H1 (cell line): ENCODE measurements at regions not wholly inside any gene's neighbourhood (a gene's known extent, or its start where the extent isn't known, plus 50 kb on each side); places are given as distances from the start of the nearest gene placed in this dataset.

ENCODE experiments used
- CTCF ChIA-PET: fragments of 300-600 bp; sonication (Branson Sonifier 250); formaldehyde crosslinking; loops from one replicate; lab custom pipeline; 2021; ENCODE audit not compliant: partially characterized antibody; lab: Charles Lee
- POLR2A ChIA-PET: fragments of 300-600 bp; sonication (Branson Sonifier 250); formaldehyde crosslinking; loops from one replicate; lab custom pipeline; 2021; ENCODE audit warnings: inconsistent platforms; ENCODE audit not compliant: partially characterized antibody; lab: Charles Lee
- DNase-seq, 2 experiments: peaks; one replicate each; pipeline versions ENCODE4 v3.0.0 to v3.0.0-alpha.2; 2010 to 2022; ENCODE audit warnings: low spot score in 2 of 2, low read depth in 1 of 2, mixed read lengths in 1 of 2
- FAIRE-seq: peaks from 2 replicates; lab custom pipeline; 2011; peaks lifted over from hg19 to GRCh38; lab: Jason Lieb, UNC
- H2AFZ ChIP-seq: 2 replicates; pipeline ENCODE4 v1.8.1; 2012; ENCODE audit warnings: low read length, inconsistent platforms
- H2AK5ac ChIP-seq: 2 replicates; pipeline ENCODE4 v1.6.1; 2013; ENCODE audit warnings: low read depth, low read length
- H2BK120ac ChIP-seq: replicated peaks from 2 replicates; pipeline ENCODE3; 2013; ENCODE audit warnings: low read depth, low read length, inconsistent platforms
- H2BK12ac ChIP-seq: 2 replicates; pipeline ENCODE4 v1.6.1; 2013; ENCODE audit warnings: low read depth, low read length
- H2BK15ac ChIP-seq: 2 replicates; pipeline ENCODE4 v1.6.1; 2013; ENCODE audit warnings: low read length
- H2BK20ac ChIP-seq: 2 replicates; pipeline ENCODE4 v1.6.1; 2013; ENCODE audit warnings: low read length
- H2BK5ac ChIP-seq: 2 replicates; pipeline ENCODE4 v1.6.1; 2013; ENCODE audit warnings: low read depth, low read length
- H3K14ac ChIP-seq: 2 replicates; pipeline ENCODE4 v1.6.1; 2013; ENCODE audit warnings: inconsistent platforms; ENCODE audit not compliant: insufficient read length
- H3K18ac ChIP-seq: 2 replicates; pipeline ENCODE4 v1.6.1; 2013; ENCODE audit warnings: low read length; ENCODE audit errors: extremely low read depth
- H3K23ac ChIP-seq: 2 replicates; pipeline ENCODE4 v1.6.1; 2013; ENCODE audit warnings: inconsistent platforms; ENCODE audit not compliant: insufficient read length
- H3K23me2 ChIP-seq: 2 replicates; pipeline ENCODE4 v1.6.1; 2013; ENCODE audit warnings: low read depth, low read length
- H3K27ac ChIP-seq: 2 replicates; pipeline ENCODE4 v1.6.1; 2011; ENCODE audit warnings: low read depth, low read length, inconsistent platforms
- H3K27me3 ChIP-seq, 4 experiments: replicated peaks in 1 of 4; 1 replicate in 1 of 4; 2 replicates in 3 of 4; pipeline versions ENCODE4 v1.6.1 to v1.8.1; 2011 to 2013; ENCODE audit warnings: low read length in 3 of 4, mild to moderate bottlenecking in 3 of 4, inconsistent platforms in 2 of 4, mixed read lengths in 2 of 4, moderate library complexity in 1 of 4; ENCODE audit not compliant: control insufficient read depth in 3 of 4, insufficient read depth in 3 of 4; ENCODE audit errors: extremely low read depth in 1 of 4
- H3K36me3 ChIP-seq, 4 experiments: 2 replicates each; pipeline versions ENCODE4 v1.6.1 to v1.8.1; 2011 to 2013; ENCODE audit warnings: mild to moderate bottlenecking in 4 of 4, low read length in 3 of 4, moderate library complexity in 2 of 4, control low read depth in 1 of 4, inconsistent platforms in 1 of 4; ENCODE audit not compliant: insufficient read depth in 4 of 4, control insufficient read depth in 2 of 4
- H3K4ac ChIP-seq: replicated peaks from 2 replicates; pipeline ENCODE3; 2013; ENCODE audit warnings: low read length, low read depth, mixed read lengths, inconsistent platforms; ENCODE audit not compliant: insufficient read length
- H3K4me1 ChIP-seq, 4 experiments: replicated peaks in 1 of 4; 1 replicate in 1 of 4; 2 replicates in 3 of 4; pipeline versions ENCODE4 v1.6.1 to v1.8.1; 2011 to 2013; ENCODE audit warnings: low read length in 3 of 4, inconsistent platforms in 2 of 4, mixed read lengths in 1 of 4; ENCODE audit not compliant: insufficient read depth in 4 of 4, control insufficient read depth in 3 of 4
- H3K4me2 ChIP-seq, 2 experiments: 2 replicates each; pipeline versions ENCODE4 v1.6.1 to v1.8.1; 2011 to 2013; ENCODE audit warnings: low read depth in 2 of 2, low read length in 2 of 2, control low read depth in 1 of 2, inconsistent platforms in 1 of 2, mild to moderate bottlenecking in 1 of 2; ENCODE audit not compliant: insufficient read depth in 1 of 2
- H3K4me3 ChIP-seq, 4 experiments: fragments of 200-600, 300-600 bp in 1 of 4; sonication (generic), shearing (Covaris generic), sonication (Bioruptor Twin) in 1 of 4; 2 replicates each; pipeline versions ENCODE4 v1.5.1 to v1.8.1; 2011 to 2016; ENCODE audit warnings: low read length in 4 of 4, low read depth in 3 of 4, control low read depth in 2 of 4, inconsistent platforms in 2 of 4, mild to moderate bottlenecking in 2 of 4, mixed read lengths in 1 of 4, moderate library complexity in 1 of 4; ENCODE audit not compliant: insufficient read depth in 2 of 4; ENCODE audit errors: extremely low read depth in 1 of 4
- H3K56ac ChIP-seq: replicated peaks from 2 replicates; pipeline ENCODE3; 2013; ENCODE audit warnings: low read depth, mild to moderate bottlenecking, mixed read lengths, low read length, inconsistent platforms; ENCODE audit not compliant: insufficient read length
- H3K79me1 ChIP-seq: 2 replicates; pipeline ENCODE4 v1.6.1; 2013; ENCODE audit warnings: low read depth, low read length, control low read depth
- H3K79me2 ChIP-seq, 2 experiments: 2 replicates each; pipeline versions ENCODE4 v1.6.1 to v1.8.1; 2012 to 2013; ENCODE audit warnings: low read length in 2 of 2, mild to moderate bottlenecking in 2 of 2, inconsistent platforms in 1 of 2; ENCODE audit not compliant: insufficient read depth in 2 of 2, control insufficient read depth in 1 of 2
- H3K9ac ChIP-seq, 4 experiments: replicated peaks in 1 of 4; 1 replicate in 1 of 4; 2 replicates in 3 of 4; pipeline versions ENCODE4 v1.6.1 to v1.8.1; 2011 to 2013; ENCODE audit warnings: low read depth in 3 of 4, low read length in 3 of 4, control low read depth in 2 of 4, mild to moderate bottlenecking in 2 of 4, moderate library complexity in 2 of 4, inconsistent platforms in 1 of 4; ENCODE audit errors: extremely low read depth in 1 of 4
- H3K9me3 ChIP-seq, 2 experiments: 2 replicates each; pipeline versions ENCODE4 v1.6.1 to v1.8.1; 2012 to 2013; ENCODE audit warnings: mild to moderate bottlenecking in 2 of 2, moderate library complexity in 2 of 2, control low read depth in 1 of 2, inconsistent platforms in 1 of 2, low read depth in 1 of 2, low read length in 1 of 2, mixed read lengths in 1 of 2; ENCODE audit not compliant: insufficient read depth in 2 of 2
- H4K20me1 ChIP-seq, 2 experiments: replicated peaks in 1 of 2; 2 replicates each; pipeline versions ENCODE3 to v1.8.1; 2011 to 2013; ENCODE audit warnings: inconsistent platforms in 2 of 2, low read length in 2 of 2, mild to moderate bottlenecking in 1 of 2; ENCODE audit not compliant: insufficient read depth in 2 of 2, control insufficient read depth in 1 of 2
- H4K5ac ChIP-seq: 2 replicates; pipeline ENCODE4 v1.6.1; 2013; ENCODE audit warnings: low read length, low read depth, mixed read lengths, inconsistent platforms; ENCODE audit not compliant: insufficient read length
- H4K8ac ChIP-seq: 2 replicates; pipeline ENCODE4 v1.8.0; 2013; ENCODE audit warnings: mild to moderate bottlenecking, moderate library complexity, low read length, inconsistent platforms; ENCODE audit not compliant: insufficient read depth; ENCODE audit errors: extremely low read depth
- H4K91ac ChIP-seq: replicated peaks from 2 replicates; pipeline ENCODE3; 2013; ENCODE audit warnings: low read length, mixed read lengths, inconsistent platforms; ENCODE audit not compliant: insufficient read length
- ASH2L ChIP-seq: fragments of 200-600, 300-600 bp; sonication (generic); IDR thresholded peaks from one replicate; pipeline ENCODE4 v1.7.1; 2017; ENCODE audit warnings: low read length
- CBX5 ChIP-seq: fragments of 300-800, 300-1000 bp; sonication (generic); IDR thresholded peaks from 2 replicates; pipeline ENCODE4 v1.7.1; 2016; ENCODE audit warnings: antibody characterized with exemption, low read length, low read depth
- CHD1 ChIP-seq: IDR thresholded peaks from 2 replicates; pipeline ENCODE4 v1.6.1; 2012; ENCODE audit warnings: low read depth, low read length, improper control_type of control experiment
- CTBP2 ChIP-seq: IDR thresholded peaks from 2 replicates; pipeline ENCODE4 v1.7.0; 2011; ENCODE audit warnings: borderline replicate concordance, mild to moderate bottlenecking, moderate library complexity, mixed read lengths, low read length; ENCODE audit not compliant: insufficient read depth, insufficient read length
- EZH2 ChIP-seq: fragments of 200-600 bp; sonication (generic); IDR thresholded peaks from 2 replicates; pipeline ENCODE4 v1.7.1; 2012; ENCODE audit warnings: low read depth, mild to moderate bottlenecking, moderate library complexity, low read length, inconsistent platforms; ENCODE audit not compliant: severe bottlenecking
- FOSL1 ChIP-seq: IDR thresholded peaks from 2 replicates; pipeline ENCODE4 v1.6.1; 2011; ENCODE audit warnings: mild to moderate bottlenecking, low read depth, low read length, moderate library complexity; ENCODE audit not compliant: insufficient read depth
- HDAC6 ChIP-seq: IDR thresholded peaks from one replicate; pipeline ENCODE4 v1.7.1; 2012; ENCODE audit warnings: low read depth, mild to moderate bottlenecking, inconsistent platforms, low read length, moderate library complexity
- KDM4A ChIP-seq: IDR thresholded peaks from one replicate; pipeline ENCODE4 v1.7.1; 2012; ENCODE audit warnings: low read depth, mild to moderate bottlenecking, moderate library complexity, low read length, inconsistent platforms; ENCODE audit not compliant: severe bottlenecking
- KDM5A ChIP-seq: fragments of 200-600 bp; IDR thresholded peaks from 2 replicates; pipeline ENCODE4 v1.7.1; 2012; ENCODE audit warnings: mild to moderate bottlenecking, low read length, inconsistent platforms, mixed read lengths
- POLR2A ChIP-seq, 2 experiments: IDR thresholded peaks; 1 replicate in 1 of 2; 2 replicates in 1 of 2; pipeline ENCODE4 v1.6.1; 2011; ENCODE audit warnings: low read depth in 2 of 2, low read length in 2 of 2, mild to moderate bottlenecking in 2 of 2; ENCODE audit errors: control extremely low read depth in 1 of 2
- SIX5 ChIP-seq: IDR thresholded peaks from 2 replicates; pipeline ENCODE4 v1.6.1; 2011; ENCODE audit warnings: mild to moderate bottlenecking, low read depth, low read length
- TCF12 ChIP-seq: IDR thresholded peaks from 2 replicates; pipeline ENCODE4 v1.6.1; 2011; ENCODE audit warnings: low read depth, mild to moderate bottlenecking, low read length
- WGBS, 2 experiments: shearing (Covaris generic) in 1 of 2; methylation state at CpG; one replicate each; pipeline versions ENCODE4 v1.1.6 to v1.1.7; 2013 to 2015; ENCODE audit warnings: low lambda C conversion rate in 2 of 2, mixed read lengths in 2 of 2, inconsistent platforms in 1 of 2, low coverage in 1 of 2, missing lambda C conversion rate in 1 of 2; ENCODE audit not compliant: insufficient replicate concordance in 2 of 2, insufficient coverage in 1 of 2, insufficient read length in 1 of 2; ENCODE audit errors: extremely low coverage in 1 of 2, missing lambda C conversion rate in 1 of 2; 5-methylcytosine and 5-hydroxymethylcytosine counted together
- TF ChIP-seq, protein P1 (sequence below), 3 experiments: IDR thresholded peaks; 1 replicate in 2 of 3; 2 replicates in 1 of 3; pipeline versions ENCODE4 v1.5.1 to v1.6.1; 2011; ENCODE audit warnings: low read length in 3 of 3, mild to moderate bottlenecking in 3 of 3, inconsistent platforms in 2 of 3, low read depth in 1 of 3, moderate library complexity in 1 of 3; ENCODE audit not compliant: insufficient read depth in 1 of 3; ENCODE audit errors: control extremely low read depth in 1 of 3

DNA sequence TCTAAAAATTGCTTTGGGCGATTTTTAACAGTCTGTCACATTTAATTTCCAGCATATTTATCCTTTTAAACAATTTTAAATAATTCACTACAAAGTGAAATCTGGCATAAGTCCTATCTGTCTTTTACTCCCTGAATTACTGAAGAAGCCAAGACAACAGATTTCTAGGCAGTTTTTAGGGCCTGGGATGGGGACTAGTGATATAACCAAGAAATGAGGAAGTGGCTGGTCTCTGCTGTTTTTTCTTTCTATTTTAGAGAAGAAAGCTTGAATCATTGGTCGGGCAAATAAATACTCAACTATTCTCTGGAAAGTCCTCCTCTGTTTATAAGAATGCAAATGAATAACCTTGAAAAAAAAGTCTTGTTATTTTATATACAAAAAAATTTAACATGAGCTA is 79.7 kb upstream of the SSBP2 start:
- H3K18ac ChIP-seq: no peak overlapping the region
- no peak overlapping the region for H3K14ac ChIP-seq
- WGBS, 2 experiments: 95% methylated on average over 2 of the region's 2 CpGs; no CpG with 5 or more reads in 1 of the 2 experiments
- CTCF ChIA-PET: interaction anchor here (0.6 to 1.7 kb wide), 3 partner anchors 9 to 335 kb away, joined by 3 to 6 read pairs (median 4); no protein-coding TSS in a partner anchor
- POLR2A ChIA-PET: no interaction called here
- no peak overlapping the region for H4K5ac ChIP-seq
- no peaks in the 10 kb centered on the region for H3K23me2 ChIP-seq
- no peak overlapping the region for H3K4me3 ChIP-seq
- no peak overlapping the region for H3K4me2 ChIP-seq
- no peak overlapping the region for H3K27ac ChIP-seq
- no peaks in the 10 kb centered on the region for H3K79me1 ChIP-seq
- no peaks in the 10 kb centered on the region for H4K20me1 ChIP-seq
- no peak overlapping the region for H3K56ac ChIP-seq
- H3K23ac ChIP-seq: no peak overlapping the region
- H2BK12ac ChIP-seq: no peak overlapping the region
- DNase-seq (no peak), FAIRE-seq (no peak)
- H3K79me2 ChIP-seq: no peaks in the 10 kb centered on the region
- H3K36me3 ChIP-seq: no peaks in the 10 kb centered on the region
- H4K91ac ChIP-seq: no peak overlapping the region
- no peak overlapping the region for H3K4ac ChIP-seq
- H2BK5ac ChIP-seq: no peak overlapping the region
- H2BK20ac ChIP-seq: no peak overlapping the region
- H2BK120ac ChIP-seq: no peak overlapping the region
- no peak overlapping the region for H3K9ac ChIP-seq
- H3K4me1 ChIP-seq: no peaks in the 10 kb centered on the region; a peak in 1 of 7 replicates
- H3K27me3 ChIP-seq: no peaks in the 10 kb centered on the region
- H3K9me3 ChIP-seq: no peaks in the 10 kb centered on the region
- no peak overlapping the region for H2BK15ac ChIP-seq
- H2AFZ ChIP-seq: no peak overlapping the region
- H4K8ac ChIP-seq: no peak overlapping the region
- no peak overlapping the region for H2AK5ac ChIP-seq
- TF ChIP-seq TCF12 (no peak), EZH2 (no peak), HDAC6 (no peak), KDM5A (no peak), CTBP2 (no peak), FOSL1 (no peak), KDM4A (no peak), CBX5 (no peak), ASH2L (no peak), SIX5 (no peak), POLR2A (IDR thresholded peaks at IDR 0.05; ENCODE audit: control extremely low read depth in 1 of 2, low read depth in 2 of 2, low read length in 2 of 2) (no peak), CHD1 (no peak)
- TF ChIP-seq, protein P1, sequence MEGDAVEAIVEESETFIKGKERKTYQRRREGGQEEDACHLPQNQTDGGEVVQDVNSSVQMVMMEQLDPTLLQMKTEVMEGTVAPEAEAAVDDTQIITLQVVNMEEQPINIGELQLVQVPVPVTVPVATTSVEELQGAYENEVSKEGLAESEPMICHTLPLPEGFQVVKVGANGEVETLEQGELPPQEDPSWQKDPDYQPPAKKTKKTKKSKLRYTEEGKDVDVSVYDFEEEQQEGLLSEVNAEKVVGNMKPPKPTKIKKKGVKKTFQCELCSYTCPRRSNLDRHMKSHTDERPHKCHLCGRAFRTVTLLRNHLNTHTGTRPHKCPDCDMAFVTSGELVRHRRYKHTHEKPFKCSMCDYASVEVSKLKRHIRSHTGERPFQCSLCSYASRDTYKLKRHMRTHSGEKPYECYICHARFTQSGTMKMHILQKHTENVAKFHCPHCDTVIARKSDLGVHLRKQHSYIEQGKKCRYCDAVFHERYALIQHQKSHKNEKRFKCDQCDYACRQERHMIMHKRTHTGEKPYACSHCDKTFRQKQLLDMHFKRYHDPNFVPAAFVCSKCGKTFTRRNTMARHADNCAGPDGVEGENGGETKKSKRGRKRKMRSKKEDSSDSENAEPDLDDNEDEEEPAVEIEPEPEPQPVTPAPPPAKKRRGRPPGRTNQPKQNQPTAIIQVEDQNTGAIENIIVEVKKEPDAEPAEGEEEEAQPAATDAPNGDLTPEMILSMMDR (IDR thresholded peaks at IDR 0.05; ENCODE audit: control extremely low read depth in 1 of 3, insufficient read depth in 1 of 3, low read depth in 1 of 3, low read length in 3 of 3): no peak
